Kidney tubule cell (primary cell): ENCODE measurements at regions not wholly inside any gene's neighbourhood (a gene's known extent, or its start where the extent isn't known, plus 50 kb on each side); places are given as distances from the start of the nearest gene placed in this dataset.
"Not testable (repeated sequence)": the region's sequence is repeated elsewhere in the genome, so short reads cannot be mapped to it uniquely, and the experiment has no call there.

Source experiments
- DNase-seq: peaks from one replicate; pipeline ENCODE4 v3.0.0-alpha.2; 2018; ENCODE audit warnings: low spot score

- no peak for DNase-seq
Measured at GRCh38 chr3:74053970-74054516, 429.3 kb upstream of the PDZRN3 start.

GRCh38 chr3:74049444-74049843, 424.7 kb upstream of the PDZRN3 start:
- DNase-seq: no peak

GRCh38 chr3:74048699-74049098, 424.0 kb upstream of the PDZRN3 start:
- DNase-seq: no peak

- no peak for DNase-seq
Measured at GRCh38 chr3:74045000-74045399, 420.3 kb upstream of the PDZRN3 start.

GRCh38 chr3:74041068-74041675, 416.4 kb upstream of the PDZRN3 start:
- no peak for DNase-seq

GRCh38 chr3:74039105-74039504, 414.4 kb upstream of the PDZRN3 start:
- DNase-seq: no peak

- DNase-seq: no peak
Measured at GRCh38 chr3:74036568-74036967, 411.8 kb upstream of the PDZRN3 start.

GRCh38 chr3:74036102-74036501, 411.4 kb upstream of the PDZRN3 start:
- no peak for DNase-seq

GRCh38 chr3:74033806-74034205, 409.1 kb upstream of the PDZRN3 start:
- DNase-seq: no peak

- no peak for DNase-seq
Measured at GRCh38 chr3:74033381-74033780, 408.6 kb upstream of the PDZRN3 start.

GRCh38 chr3:74027121-74027520, 402.4 kb upstream of the PDZRN3 start:
- no peak for DNase-seq

GRCh38 chr3:74023395-74023794, 398.7 kb upstream of the PDZRN3 start:
- no peak for DNase-seq

GRCh38 chr3:74021449-74021848, 396.7 kb upstream of the PDZRN3 start:
- no peak for DNase-seq

GRCh38 chr3:74009961-74010844, 385.5 kb upstream of the PDZRN3 start:
- DNase-seq: no peak

GRCh38 chr3:74004386-74004785, 379.6 kb upstream of the PDZRN3 start:
- DNase-seq: no peak

- DNase-seq: no peak
Measured at GRCh38 chr3:74003734-74004133, 379.0 kb upstream of the PDZRN3 start.

GRCh38 chr3:74001436-74001835, 376.7 kb upstream of the PDZRN3 start:
- DNase-seq: no peak

- no peak for DNase-seq
Measured at GRCh38 chr3:74000725-74001124, 376.0 kb upstream of the PDZRN3 start.

GRCh38 chr3:73999501-73999900, 374.8 kb upstream of the PDZRN3 start:
- no peak for DNase-seq

- DNase-seq: not testable (repeated sequence)
Measured at GRCh38 chr3:73990691-73991090, 365.9 kb upstream of the PDZRN3 start.

- DNase-seq: no peak
Measured at GRCh38 chr3:73966733-73967132, 342.0 kb upstream of the PDZRN3 start.

GRCh38 chr3:73964818-73965217, 340.1 kb upstream of the PDZRN3 start:
- no peak for DNase-seq

- no peak for DNase-seq
Measured at GRCh38 chr3:73955494-73956070, 330.8 kb upstream of the PDZRN3 start.
